ENCODE measurements at regions not wholly inside any gene's neighbourhood (a gene's known extent, or its start where the extent isn't known, plus 50 kb on each side); places are given as distances from the start of the nearest gene placed in this dataset.
A peak's percentile ranks its signal among the peaks of the same experiment; 100 is the strongest.
"Not testable (repeated sequence)": the region's sequence is repeated elsewhere in the genome, so short reads cannot be mapped to it uniquely, and the experiment has no call there.

GRCh38 chr10:117457071-117457810 lies 82.0 kb upstream of the PDZD8 start:
- DNase-seq, result no peak

- DNase-seq, result no peak
Observed at GRCh38 chr10:117455346-117455745, 80.1 kb upstream of the PDZD8 start.

GRCh38 chr10:117454502-117454901 lies 79.3 kb upstream of the PDZD8 start:
- DNase-seq, result no peak

- DNase-seq, result not testable (repeated sequence)
Observed at GRCh38 chr10:117453484-117453883, 78.2 kb upstream of the PDZD8 start.

GRCh38 chr10:117450940-117451339 lies 75.7 kb upstream of the PDZD8 start:
- no peak for DNase-seq

- DNase-seq, result no peak
Observed at GRCh38 chr10:117449636-117450035, 74.4 kb upstream of the PDZD8 start.

- no peak for DNase-seq
Observed at GRCh38 chr10:117448802-117449201, 73.6 kb upstream of the PDZD8 start.

GRCh38 chr10:117445992-117446391 lies 70.8 kb upstream of the PDZD8 start:
- no peak for DNase-seq

- DNase-seq, result no peak
Observed at GRCh38 chr10:117444497-117445040, 69.3 kb upstream of the PDZD8 start.

- no peak for DNase-seq
Observed at GRCh38 chr10:117443686-117444041, 68.4 kb upstream of the PDZD8 start.

- peak; percentile 37 for DNase-seq
Observed at GRCh38 chr10:117442944-117443685, 67.9 kb upstream of the PDZD8 start.

- DNase-seq, result no peak
Observed at GRCh38 chr10:117442521-117442920, 67.3 kb upstream of the PDZD8 start.

- DNase-seq, result no peak
Observed at GRCh38 chr10:117441812-117442443, 66.7 kb upstream of the PDZD8 start.

- DNase-seq, result no peak
Observed at GRCh38 chr10:117441361-117441760, 66.1 kb upstream of the PDZD8 start.

- DNase-seq, result no peak
Observed at GRCh38 chr10:117439243-117439912, 64.1 kb upstream of the PDZD8 start.

GRCh38 chr10:117432866-117433265 lies 57.6 kb upstream of the PDZD8 start:
- DNase-seq, result no peak

GRCh38 chr10:117431160-117431559 lies 55.9 kb upstream of the PDZD8 start:
- no peak for DNase-seq

GRCh38 chr10:117430535-117430934 lies 55.3 kb upstream of the PDZD8 start:
- not testable (repeated sequence) for DNase-seq

- no peak for DNase-seq
Observed at GRCh38 chr10:117429643-117430265, 54.5 kb upstream of the PDZD8 start.

GRCh38 chr10:117427356-117427755 lies 52.1 kb upstream of the PDZD8 start:
- DNase-seq, result no peak

GRCh38 chr10:117425974-117426566 lies 50.8 kb upstream of the PDZD8 start:
- DNase-seq, result no peak
